NCI-H226 (cell line): ENCODE measurements at regions not wholly inside any gene's neighbourhood (a gene's known extent, or its start where the extent isn't known, plus 50 kb on each side); places are given as distances from the start of the nearest gene placed in this dataset.

Source experiments
- DNase-seq: peaks from one replicate; pipeline ENCODE4 v3.0.0-alpha.2; 2015

DNA sequence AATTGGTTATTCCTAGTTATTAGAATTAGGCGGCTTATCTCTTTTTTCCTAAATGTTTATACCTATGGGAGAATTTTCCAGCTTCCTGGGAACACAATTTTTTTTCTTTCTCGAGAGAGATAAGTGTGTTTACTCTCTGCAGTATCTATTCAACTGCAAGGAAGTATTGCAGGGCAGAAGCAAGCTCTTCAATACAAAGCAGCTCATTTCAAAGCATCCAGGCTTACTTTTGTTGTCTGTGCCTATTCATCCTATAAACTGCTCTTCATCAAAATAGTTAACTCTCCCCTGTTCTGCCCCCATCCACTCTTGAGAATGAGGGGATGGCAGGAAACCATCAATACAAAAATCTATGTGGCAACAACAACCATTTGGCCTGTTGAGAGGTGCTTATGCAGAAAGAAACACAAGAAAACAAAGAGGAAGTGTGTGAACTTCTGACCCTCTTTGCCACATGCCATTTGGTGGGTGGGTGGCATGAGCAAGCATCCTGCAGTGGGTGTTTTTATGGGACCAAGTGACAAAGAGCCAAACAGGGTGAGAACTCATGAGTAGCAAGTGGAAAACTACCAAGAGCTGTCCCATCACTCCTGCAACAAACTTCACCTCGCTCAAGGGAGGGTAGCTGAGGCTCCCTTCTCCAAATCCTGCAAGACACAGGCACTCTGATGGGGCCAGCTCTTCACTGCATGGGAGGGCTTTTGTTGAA lies 50.6 kb upstream of the MRPS6 start:
- DNase-seq, result no peak

DNA sequence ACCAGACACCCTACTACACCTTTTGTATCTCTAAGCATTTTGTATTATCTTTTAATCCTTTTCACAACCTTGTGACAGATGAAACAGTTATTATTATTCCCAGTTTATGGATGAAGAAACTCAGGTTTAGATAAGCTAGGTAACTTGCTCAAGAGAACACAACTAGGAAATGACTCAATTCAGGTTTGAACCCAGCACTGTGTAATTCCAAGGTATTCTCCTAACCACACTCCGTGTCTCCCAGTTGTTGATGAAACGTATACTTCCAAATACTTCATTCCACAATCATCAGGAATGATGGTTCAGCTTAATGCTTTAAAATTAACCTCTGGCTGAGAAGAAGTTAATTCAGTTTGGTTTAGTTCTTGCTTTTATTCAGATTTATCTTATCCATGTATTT lies 51.7 kb upstream of the MRPS6 start:
- DNase-seq, result peak; percentile 37

DNA sequence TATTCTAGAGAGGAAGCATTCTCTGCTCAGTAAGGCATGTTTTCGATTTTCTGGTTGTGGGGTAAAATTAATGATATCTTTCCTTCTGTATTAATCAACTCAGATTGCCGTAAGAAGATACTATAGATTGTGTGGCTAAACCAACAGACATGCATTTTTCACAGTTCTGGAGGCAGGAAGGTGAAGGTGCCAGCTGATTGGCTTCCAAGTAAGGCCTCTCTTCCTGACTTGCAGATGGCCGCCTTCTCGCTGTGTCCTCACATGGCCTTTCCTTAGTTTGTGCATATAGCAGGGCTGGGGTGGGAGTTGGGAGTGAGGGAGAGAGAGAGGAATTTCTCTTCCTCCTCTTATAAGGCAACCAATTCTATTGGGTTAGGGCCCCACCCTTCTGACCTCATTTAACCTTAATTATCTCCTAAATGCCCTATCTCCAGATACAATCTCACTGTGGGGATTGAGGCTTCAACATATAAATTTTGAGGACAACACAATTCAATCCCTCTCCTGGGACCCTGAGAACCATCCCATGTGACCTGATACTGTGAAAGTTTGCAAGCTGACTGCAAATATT lies 52.3 kb upstream of the MRPS6 start:
- no peak for DNase-seq

DNA sequence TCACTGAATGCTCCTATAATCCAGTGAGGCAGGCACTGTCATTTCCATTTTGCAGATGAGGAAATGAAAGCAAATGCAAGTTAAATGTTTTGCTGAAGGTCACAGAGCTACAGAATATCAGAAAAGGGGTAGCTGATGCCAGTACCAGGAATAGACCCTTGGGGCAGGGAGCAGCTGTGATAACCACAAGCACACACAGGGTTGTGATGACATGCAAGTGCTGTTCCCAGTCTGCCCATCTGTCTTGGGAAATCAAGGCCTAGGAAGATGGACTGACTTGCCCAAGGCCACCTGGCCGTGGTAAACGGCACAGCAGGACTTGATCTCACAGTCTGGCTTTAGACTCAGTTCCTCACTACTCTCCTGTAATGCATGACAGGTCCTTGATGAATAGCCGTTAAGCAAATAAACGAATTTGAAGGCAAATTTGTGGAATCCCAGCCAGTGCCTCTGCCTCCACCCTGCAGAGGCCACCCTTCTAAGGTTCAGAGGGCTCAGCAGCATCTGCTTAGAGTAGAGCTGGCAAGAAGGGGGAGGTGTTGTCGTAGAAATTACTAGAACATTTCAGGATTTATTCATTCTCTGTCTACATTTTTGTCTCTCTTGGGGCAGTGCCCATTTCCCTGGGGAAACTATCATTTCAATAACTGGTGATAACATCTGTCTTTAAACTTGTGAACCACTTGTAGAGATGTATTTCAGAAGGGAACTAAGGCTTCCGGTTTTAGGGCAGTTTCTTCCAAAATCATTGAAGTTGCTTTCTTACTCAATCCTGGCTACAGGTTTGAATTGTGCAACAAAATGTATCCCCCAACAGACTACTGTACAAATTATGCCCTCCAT lies 53.2 kb upstream of the MRPS6 start:
- DNase-seq, result no peak

DNA sequence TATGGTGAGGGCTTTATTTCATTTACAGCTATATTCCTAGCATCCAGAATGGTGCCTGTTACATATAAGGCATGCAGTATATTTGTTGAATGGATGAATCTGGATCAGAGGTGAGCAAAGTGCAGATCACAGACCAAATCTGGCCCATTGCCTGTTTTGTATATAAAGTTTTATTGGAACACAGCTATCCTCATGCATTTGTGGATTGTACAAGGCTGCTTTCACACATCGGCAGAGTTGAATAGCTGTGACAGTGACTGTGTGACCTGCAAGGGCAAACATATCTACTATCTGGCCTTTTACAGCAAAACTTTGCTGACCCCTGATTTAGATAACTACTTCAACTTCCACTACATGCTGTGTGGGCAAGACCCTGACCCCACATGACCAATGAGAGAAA lies 54.0 kb upstream of the MRPS6 start:
- DNase-seq, result no peak

DNA sequence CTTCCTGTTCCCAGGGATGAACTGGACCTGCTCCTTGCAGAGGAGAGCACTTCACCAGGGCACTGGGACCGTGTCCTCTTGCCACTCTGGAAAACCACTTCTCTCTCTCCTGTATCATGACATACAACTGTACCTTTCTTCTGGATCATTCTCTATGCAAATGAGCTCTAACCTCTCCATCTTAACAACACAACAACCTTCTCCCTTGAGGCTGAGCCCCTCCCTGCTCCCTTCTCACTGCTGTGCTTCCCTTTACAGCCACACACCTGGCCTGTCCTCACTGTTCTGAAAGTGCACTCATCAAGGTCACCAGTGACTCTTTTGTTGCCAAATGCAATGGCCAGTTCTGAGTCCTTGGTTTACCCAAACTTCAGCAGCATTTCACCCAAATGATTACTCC lies 54.5 kb upstream of the MRPS6 start:
- no peak for DNase-seq

DNA sequence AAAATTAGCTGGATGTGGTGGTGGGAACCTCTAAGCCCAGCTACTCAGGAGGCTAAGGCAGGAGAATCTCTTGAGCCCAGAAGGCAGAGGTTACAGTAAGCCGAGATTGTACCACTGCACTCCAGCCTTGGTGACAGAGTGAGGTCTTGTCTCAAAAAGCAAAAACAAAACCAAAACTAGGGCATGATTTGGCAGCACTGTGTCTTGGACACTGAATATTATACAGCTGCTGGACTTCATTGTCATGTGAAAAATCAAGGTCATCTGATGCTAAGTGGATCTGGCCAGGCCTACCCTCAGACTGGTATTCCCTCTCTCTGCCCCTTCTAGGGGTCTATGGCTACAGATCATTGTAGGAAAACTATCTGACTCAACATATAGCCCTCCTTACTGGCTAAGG lies 55.2 kb upstream of the MRPS6 start:
- DNase-seq, result no peak

DNA sequence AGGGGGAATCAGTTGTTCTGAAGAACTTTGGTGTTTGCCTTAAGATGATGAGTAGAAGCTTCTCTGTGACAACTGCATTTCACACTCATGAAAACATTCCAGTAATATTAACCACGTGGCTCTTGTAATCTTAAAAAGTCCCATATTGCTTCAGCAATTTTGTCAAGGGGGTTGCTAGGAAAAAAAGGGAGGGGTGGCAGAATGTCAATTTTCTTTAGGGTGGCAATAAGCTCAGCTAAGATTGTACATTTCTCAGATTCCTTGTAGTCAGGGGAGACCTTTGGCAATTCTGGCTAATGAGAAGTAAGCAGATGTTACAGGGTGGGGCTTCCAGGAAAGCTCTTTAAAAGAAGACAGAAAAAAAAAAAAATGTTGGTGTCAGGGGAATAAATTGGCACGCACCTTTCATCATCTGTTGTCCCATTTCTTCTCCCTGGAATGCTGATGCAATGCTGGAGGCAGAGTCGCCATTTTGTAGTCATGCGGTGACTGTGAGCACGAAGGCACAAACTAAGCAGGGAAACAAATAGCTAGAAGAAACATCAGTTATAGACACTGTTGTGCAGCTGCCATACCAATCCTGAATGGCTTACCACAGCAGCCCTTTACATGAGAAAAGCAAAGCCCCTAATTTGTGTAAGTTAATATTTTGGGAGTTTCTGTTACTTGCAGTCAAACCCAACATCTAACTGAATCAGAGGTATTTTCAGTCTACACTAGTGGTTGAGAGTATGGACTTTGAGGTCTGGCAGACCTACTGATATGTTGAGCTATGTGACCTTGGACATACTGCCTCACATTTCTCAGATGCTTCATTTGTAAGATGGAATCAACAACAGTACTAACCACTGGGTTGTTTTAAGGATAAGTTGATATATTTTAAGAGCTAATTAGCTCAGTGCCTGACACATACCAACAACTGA lies 56.1 kb upstream of the MRPS6 start:
- no peak for DNase-seq

DNA sequence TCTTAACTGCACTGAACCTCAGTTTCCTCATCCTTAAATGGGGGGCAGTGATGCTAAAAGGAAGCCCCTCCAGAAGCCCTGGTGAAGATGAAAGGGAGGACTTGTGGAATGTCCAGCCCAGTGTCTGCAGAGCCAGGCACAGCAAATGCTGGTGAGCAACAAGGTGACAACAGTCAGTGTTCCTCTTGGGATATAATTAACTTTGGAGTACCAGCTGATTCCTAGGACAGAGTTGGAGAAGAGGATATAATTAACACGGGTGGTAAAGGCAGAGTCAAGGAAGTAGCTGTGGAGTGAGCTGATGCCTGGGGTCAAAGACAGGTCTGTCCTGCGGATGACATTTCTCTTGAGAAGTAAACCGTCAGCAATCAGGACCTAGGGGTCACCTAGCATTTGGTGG lies 60.7 kb upstream of the MRPS6 start:
- DNase-seq, result no peak

DNA sequence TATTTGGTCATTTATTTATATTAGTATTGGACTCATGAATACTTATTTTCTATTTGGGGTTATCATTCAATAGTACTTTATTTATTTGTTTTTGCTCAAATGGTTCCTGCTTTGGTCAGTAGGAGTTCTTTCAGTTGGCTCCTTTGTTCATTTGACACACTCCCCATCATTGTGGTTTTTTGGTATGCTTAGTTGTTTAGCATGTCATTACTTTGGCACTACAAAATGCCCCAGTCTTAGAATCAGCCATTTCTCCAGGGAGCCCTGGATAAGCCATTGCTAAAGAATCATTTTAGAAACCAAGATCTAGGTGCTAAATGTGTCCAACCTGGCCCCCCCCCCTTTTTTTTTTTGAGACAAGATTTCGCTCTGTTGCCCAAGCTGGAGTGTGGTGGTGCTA lies 61.7 kb upstream of the MRPS6 start:
- no peak for DNase-seq

DNA sequence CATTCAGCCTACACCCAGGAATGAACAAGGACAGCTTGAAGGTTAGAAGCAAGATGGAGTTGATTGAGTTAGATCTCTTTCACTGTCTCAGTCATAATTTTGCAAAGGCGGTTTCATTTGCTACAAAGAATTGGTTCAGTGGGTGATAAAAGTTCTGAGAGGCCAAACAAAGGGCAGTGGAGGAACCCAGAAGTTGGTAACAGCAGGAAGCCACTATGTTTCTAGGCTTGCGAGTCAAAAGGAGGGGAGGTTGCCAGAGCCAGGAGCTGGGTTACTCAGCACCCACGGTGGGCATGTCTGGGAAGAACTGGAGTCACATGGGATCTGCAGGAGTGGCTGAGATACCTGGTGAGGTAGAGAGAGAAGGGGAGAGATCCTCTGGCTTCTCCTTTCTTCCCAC lies 64.2 kb upstream of the MRPS6 start:
- no peak for DNase-seq

DNA sequence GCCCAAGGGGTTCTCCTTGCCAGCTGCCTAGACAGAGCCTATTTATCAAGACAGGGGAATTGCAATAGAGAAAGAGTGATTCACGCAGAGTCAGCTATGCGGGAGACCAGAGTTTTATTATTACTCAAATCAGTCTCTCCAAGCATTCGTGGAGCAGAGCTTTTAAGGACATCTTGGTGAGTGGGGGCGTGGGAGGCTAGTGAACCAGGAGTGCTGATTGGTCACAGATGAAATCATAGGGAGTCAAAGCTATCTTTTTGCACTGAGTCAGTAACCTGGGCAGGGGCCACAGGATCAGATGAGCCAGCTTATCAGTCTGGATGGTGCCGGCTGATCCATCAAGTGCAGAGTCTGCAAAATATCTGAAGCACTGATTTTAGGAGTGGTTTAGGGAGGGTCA lies 64.8 kb upstream of the MRPS6 start:
- peak; percentile 79 for DNase-seq

DNA sequence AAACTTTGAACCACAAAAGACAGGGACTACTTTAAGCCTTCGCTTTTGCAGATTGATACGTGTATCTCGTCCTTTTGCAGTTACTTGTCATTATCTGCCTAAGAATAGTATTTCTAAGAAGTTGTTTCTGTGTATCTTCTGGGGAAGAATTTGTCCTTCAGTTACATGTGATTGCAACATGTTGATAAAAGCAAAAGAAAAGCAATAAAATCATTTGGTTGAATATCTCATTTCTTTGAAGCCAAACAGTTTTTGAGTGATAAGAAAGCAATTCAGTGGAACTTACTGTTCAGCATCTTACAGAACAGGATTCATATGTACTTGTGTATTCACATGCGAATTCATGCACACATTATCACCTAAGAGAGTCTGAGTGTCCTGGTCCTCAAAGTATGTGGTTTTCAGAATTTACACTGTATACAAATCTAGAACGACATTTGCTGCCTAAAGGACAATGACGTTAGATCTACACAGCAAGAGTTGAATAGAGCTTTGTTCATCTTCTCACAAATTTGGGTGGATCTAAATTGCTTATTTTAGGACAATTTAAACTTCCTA lies 66.7 kb upstream of the MRPS6 start:
- DNase-seq, result no peak

DNA sequence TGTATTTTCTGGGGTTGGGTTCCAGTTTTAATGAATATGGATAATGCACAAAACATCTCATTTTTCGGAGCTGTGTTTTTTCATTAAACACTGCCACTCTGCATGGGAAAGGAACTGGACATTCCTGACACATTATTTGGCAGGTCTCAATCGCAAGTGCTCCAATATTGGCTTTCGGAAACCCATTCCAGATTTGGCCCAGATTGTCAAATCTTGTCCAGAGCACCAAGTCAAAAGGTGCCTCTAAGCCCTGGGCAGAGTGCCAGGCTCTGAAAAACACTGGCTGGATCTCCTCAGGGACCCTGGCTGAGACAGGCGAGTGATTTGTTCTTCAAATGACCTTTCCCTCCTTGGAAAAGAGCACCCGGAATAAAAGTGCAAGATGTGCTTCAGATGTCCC lies 68.4 kb upstream of the MRPS6 start:
- DNase-seq, result no peak

DNA sequence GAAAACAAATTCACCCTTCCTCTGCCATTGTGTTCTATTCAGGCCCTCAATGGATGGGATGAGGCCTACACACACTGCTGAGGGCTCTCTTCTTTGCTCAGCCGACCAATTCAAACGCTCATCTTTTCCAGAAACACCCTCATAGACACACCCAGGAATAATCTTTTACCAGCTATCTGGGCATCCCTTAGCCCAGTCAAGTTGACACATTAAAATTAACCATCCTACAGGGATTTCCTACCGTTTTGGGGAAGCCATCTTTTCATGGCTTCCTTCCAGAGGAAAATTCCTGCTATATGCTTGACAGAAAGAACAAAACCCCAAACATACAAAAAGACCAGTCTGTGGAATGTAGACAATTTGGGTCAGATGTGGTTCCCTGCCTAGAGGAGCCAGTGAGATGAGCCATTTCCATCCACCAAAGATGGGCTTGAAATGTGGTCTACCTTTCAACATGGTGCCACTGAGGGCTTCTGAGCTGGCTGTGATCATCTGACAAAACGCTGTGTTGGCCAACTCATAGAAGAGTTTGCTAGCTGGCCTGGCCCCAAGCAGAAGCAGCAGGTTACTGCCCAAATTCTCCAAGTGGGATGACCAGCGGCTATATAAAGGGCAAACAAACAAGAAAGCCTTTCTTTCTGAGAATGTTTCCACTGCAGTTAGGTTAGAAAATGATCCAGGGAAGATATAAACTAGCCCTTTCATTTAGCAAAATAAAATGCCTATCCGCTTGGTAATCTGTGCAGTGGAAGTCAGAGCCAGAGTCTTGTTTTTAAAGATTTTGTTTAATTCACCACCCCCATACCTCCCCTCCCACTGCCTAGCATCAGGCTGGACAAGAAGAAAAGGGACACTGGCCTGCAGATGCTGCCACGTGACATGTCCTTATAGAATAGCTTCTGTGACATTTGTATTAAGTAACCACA lies 69.1 kb upstream of the MRPS6 start:
- no peak for DNase-seq

DNA sequence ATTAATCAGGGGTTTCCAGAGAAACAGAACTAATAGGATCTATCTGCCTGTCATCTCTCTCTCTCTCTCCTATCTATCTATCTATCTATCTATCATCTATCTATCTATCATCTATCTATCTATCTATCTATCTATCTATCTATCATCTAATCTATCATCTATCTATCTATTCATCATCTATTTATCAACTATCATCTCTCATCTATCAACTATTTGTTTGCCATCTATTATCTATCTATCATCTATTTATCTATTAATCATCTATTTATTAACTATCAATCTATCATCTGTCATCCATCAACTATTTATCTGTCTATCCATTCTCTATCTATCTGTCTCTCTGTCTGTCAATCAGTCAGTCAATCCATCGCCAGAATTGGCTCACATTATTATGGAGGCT lies 70.0 kb upstream of the MRPS6 start:
- no peak for DNase-seq

DNA sequence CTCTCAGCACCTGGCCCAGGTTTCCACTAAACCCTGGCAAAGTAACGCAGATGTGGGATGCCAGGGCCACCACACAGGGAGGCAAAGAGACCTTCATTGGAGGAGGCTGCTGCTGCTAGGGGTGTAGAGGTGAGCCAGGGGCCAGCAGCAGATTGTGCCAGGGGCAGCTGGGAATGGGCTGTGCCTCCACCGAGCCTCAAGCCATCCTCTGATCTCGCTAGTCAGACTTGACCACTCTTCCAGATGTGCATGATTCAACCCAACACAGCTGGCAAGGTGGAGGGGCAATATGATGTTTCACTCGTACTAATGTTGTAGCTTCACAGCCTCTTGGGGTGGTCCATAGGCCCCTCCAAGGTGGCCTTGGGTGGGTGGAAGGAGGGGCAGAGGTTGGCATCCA lies 73.0 kb upstream of the MRPS6 start:
- no peak for DNase-seq

DNA sequence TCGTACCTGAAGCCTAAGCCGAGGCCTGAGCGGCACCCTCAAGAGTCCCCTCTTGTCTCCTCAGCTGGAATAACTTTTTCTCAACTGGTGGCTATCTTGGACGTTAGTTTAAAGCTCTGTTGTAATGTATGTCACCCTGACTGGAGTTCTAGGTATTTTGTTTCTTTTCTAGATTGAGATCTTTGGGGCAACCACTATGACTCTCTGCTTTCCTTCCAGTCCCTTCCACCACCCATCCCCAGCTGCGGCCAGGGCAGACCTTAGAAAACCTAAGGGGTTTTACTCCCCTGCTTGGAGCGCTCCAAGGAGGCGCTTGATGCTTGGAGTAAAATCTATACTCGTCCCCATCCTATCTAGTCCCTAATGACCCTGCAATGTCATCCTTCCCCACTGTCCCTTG lies 74.6 kb upstream of the MRPS6 start:
- no peak for DNase-seq

DNA sequence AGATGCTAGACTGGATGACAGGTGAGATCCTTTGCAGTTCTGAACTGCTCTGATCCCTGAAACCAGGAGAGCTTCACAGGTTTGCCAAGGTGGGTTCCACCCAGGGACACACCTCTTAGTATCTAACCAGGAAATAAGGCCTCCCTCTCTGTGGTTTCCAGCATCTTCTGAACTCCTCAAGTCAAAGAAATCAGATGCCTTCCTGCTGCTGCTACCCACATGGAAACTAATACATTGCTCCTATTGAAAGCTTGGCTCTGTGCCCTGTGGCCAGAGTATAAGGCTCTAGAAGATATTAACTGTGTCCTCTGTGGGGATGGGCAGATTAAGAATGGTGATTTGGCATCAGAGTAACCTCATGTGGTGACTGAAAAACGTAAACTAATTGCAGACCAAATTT lies 75.0 kb upstream of the MRPS6 start:
- DNase-seq, result no peak

DNA sequence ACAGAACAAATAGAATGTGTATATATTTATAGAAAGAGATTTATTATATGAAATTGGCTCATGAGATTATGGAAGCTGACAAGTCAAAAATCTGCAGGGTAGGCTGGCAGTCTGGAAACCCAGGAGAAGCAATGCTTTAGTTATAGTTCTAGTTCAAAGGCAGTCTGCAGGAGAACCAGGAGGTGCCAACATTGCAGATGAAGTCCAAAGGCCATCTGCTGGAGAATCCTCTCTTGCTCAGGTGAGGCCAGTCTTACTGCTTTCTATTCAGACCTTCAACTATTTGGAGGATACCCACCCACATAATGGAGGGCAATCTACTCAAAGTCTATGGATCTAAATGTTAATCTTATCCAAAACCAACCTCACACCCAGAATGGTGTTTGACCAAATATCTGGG lies 75.9 kb upstream of the MRPS6 start:
- no peak for DNase-seq

DNA sequence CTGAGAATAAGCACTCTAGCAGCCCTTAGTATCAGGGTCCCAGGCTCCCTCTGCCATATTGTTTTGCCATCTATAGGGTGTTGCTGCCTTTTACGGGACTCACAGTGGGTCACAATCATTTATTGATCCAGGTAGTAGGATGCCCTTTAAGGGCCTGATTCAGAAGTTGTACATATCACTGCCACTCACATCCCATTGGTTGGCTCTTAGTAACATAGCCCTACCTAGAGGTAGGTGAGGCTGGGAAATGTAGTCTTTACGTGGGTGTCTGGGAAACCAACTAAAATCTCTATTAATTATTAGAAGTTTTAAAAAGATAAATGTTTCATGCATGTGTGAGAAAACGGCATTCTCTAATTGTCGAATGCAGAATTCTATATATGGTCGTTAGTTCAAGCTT lies 78.8 kb upstream of the ATP5PO start:
- DNase-seq, result no peak
